GM19467 (cell line): ENCODE measurements at regions not wholly inside any gene's neighbourhood (a gene's known extent, or its start where the extent isn't known, plus 50 kb on each side); places are given as distances from the start of the nearest gene placed in this dataset.

ENCODE experiments used
- ATAC-seq: cut with Tn5 transposase; IDR thresholded peaks from one replicate; pipeline ENCODE4 v1.9.1; 2021; ENCODE audit warnings: mild to moderate bottlenecking, moderate library complexity; ENCODE audit not compliant: unreplicated experiment

DNA sequence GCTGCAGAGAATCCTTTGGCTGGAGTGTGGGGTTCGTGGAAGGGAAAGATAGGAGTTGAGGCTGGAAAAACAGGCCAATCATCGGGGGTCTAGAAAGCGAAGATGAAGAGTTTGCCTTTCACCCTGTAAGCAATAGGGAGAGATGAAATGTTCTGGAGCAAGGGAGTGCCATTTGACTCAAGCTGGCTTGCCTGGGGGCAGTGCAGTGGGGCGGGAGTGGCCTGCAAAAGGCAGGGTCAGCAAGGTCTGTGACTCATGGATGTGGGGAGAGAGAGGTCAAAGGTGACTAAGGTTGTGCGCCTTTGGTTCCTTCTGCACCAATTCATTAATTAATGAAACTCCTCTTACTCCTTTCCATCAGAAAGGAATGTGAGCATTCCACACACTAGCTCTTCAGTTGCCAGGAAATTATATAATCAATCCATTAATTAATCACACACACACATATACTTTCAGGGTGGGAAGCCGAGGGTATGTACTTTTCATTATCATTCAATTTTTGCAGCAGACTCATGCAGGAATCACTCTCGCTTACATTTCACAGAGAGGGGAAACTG, 227.6 kb downstream of the MYCN start:
- ATAC-seq, result no peak

DNA sequence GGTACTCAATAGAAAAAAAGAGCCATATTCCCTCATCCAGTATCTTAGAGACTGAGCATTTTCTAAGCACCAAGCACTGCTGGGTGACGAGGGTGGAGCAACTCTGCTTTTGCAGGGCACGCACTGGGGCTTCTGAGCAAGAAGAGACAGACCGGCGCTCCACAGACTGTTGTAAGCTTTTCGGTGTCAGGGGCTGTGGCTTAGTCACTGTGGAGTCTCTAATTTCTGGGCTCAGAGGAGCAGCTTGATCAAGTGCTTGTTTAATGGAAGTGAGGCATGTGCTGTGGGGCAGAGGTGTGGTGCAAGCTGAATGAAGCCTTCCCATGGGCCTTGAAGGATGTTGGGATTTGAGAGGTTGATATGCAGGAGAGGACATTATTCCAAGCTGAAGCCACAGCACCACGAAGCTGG, 227.1 kb downstream of the MYCN start:
- ATAC-seq, result no peak

DNA sequence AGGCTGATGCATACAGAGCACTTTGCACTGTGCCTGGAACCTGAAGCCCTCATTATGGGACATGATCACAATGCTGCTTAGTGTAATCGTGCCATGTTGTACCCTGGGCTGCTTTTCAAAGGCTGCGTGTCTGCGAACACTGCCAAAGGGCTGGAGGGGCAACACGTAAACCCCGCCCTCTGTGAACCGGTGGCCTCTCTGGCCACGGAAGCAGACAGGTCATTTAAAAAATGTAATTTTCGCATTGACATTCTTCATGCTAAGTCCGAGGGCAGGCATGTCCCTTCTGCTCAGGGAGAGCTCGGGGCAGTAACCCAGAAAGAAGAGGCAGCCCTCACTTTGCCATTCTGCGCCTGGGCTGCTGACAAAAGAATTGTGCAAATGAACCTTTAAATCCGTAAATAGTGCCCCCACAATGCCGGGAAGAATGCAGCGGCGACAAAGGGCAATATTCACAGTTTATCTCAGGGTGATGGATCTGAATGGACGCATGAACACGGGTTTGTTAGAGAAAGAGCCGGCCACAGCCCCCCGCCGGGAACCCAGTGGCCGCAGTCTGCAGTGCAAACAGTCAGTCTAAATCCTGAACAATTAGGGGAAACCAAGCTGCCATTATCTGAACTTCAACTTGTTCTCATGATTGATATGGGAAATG, 226.1 kb downstream of the MYCN start:
- ATAC-seq, result no peak

DNA sequence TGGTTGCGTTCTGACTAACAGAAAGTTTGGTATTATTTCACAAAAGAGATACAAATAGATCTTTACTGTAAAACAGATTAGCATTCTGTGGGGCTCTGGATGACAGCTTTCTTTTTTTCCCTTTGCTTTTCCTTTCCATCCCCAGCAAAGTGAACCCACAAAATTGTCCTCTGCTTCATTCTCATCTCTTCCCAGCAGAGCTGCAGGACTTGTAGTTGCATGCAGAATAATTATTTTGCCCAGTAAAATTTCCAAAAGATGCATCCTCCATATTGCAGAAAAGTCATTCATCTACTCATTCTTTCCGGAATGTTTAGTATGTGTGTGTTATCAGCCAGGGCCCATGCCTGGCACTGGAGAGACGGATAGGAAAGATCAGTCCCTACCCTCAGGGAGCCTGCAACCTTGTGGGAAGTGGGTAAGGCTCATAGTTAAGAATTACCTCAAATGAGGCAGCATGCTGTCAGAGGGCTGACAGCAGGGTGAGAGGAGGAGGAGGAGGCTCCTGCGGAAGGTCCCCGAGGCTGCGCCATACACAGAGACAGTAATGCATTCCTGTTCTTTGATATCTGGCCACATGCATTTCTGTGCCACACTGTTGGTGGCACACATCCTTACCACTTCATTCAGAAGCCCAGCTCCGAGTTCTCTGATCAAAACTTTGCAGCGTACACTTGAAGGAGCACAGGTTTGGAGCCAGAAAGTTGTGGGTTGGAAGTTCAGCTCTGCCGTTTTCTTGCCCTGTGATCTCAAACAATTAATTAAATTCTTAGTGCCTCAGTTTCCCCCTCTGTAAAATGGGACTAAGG, 225.4 kb downstream of the MYCN start:
- no peak for ATAC-seq

- ATAC-seq, result no peak
These were observed 222.2 kb downstream of the MYCN start for GRCh38 chr2:16162491-16163040.

- ATAC-seq, result no peak
These were observed 221.6 kb downstream of the MYCN start for GRCh38 chr2:16161768-16162490.

DNA sequence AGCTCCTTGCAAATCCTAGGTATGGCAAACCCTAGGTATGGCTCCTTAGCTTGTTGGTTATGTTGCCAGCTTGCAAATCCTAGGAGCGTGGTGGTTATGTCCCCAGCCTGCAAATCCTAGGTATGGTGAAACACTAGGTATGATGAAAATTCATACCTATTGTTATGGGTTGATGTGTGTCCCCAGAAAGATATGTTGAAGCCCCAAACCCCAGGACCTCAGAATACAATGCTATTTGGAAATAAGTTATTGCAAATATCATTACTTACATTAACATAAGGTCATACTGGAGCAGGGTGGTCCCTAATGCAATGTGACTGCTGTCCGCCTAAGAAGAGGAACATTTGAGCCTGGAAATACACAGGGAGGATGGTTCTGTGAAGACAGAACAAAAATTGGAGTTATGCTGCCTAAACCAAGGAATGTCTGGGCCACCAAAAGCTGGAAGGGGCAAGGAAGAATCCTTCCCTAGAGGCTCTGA, 220.8 kb downstream of the MYCN start:
- no peak for ATAC-seq

DNA sequence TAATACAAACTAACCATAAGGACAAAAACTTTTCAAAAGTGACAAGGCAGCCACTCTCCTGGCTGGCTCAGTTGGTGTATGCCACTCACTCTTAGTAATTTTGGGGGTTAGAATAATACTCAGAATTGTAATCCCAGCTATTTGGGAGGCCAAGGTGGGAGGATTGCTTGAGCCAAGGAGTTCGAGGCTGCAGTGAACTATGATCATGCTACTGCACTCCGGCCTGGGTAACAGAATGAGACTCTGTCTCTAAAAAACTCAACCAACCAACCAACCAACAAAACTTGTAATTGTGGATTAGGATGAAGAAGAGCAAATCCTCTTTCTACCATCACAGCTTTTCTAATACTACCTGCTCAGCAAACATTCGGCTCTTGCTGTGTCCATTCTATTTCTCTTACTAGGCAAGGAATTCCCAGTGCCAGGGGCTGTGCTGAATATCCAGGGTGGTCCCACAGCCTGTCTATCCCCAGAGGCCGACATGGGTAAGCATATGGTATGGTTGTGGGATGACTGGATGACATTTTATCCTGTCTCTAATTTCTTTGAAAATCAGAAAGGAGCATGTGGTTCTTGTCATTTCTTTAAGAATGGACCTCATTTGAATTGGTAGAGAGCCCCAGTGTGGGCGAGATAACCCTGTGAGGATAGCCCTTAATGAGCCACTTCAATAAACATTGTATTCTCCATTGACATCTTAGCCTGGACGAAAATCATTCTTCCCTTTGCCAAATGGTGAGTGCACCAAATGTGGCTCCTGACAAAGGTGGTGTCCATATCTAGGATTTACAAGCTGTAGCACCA, 220.1 kb downstream of the MYCN start:
- no peak for ATAC-seq

DNA sequence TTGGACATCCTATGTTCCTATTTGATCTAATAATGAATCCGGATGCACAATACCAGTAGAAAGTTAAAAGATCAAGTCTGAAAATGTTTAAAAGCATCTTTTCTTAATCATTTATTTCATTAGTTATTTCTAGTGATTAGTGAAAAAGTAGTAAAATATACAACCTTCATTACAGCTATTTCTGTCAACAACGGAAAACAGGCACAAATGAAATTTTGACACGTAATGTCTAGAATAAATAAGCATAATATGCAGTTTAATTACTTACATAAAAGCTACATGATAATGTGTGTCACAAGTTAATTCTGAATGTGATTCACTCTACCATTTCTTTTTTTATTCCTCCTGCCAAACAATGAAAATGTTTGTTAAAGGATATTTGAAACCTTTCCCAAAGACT, 216.1 kb downstream of the MYCN start:
- ATAC-seq, result no peak

GRCh38 chr2:16155766-16156165, 215.4 kb downstream of the MYCN start:
- no peak for ATAC-seq

DNA sequence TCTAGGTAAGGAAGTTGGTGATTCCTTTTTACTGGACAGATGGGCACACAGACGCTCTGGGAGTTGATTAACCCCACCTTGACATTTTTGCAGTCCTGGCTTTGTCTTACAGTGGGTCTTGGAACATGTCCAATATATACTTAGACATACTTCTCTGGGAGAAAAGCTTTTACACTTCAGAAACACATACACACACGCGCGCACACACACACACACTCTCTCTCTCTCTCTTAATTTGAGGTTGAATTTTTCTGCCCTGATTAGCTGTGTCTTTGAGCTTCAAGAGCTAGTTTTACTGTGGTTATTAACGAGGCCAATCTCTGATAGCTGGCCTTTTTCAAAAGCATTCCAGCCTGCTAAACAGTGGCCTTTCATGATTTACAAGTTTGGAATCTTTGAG, 215.0 kb downstream of the MYCN start:
- no peak for ATAC-seq

DNA sequence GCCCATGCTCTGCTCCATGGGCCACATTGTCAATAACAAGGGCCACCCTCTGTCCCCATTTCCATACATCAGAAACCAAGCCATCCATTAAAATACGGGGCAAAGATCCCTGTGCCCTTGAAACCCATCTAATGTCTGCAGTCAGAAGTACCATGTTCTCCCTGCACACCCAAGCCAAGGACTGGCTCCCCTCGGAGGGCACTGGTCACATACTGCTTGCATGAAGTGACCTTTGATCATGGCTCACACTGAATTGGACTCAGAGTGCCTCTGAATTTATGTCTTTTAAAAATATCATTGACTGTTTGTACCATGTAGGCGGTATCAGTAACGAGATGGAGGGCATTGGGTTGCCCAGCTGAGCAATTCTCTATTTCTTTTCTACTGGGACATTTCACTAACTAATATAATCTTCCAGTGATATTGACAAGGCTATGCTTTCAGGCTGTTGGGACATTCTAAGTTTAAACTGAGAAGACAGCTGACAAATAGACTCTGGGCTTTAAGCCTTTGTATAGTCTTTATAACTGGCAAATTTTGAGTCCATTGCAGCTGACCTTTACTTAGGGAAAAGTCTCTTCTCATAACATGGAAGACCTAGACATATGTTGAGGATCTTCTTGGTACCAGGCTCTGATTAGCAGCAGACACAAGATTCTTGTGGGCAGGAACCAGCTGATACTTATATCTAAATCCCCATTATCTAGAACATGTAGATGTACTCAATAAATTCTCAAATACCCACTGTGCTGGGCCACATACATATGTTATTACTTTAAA, 214.3 kb downstream of the MYCN start:
- no peak for ATAC-seq

- ATAC-seq, result no peak
These were observed 213.7 kb downstream of the MYCN start for GRCh38 chr2:16154061-16154460.

DNA sequence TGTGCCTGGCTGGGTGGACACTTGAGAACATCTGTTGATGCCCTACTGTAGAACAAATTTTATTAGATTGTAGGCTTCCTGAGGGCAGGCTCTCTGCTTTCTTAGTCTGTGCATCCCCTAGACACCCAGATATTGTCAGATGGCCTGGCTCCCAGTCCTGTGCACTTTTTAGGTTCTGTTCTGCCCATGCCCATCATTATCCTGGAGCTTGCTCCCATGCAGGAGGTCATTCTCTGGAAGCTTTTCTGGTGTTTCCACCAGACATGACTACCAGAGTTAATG, 213.3 kb downstream of the MYCN start:
- ATAC-seq, result no peak

DNA sequence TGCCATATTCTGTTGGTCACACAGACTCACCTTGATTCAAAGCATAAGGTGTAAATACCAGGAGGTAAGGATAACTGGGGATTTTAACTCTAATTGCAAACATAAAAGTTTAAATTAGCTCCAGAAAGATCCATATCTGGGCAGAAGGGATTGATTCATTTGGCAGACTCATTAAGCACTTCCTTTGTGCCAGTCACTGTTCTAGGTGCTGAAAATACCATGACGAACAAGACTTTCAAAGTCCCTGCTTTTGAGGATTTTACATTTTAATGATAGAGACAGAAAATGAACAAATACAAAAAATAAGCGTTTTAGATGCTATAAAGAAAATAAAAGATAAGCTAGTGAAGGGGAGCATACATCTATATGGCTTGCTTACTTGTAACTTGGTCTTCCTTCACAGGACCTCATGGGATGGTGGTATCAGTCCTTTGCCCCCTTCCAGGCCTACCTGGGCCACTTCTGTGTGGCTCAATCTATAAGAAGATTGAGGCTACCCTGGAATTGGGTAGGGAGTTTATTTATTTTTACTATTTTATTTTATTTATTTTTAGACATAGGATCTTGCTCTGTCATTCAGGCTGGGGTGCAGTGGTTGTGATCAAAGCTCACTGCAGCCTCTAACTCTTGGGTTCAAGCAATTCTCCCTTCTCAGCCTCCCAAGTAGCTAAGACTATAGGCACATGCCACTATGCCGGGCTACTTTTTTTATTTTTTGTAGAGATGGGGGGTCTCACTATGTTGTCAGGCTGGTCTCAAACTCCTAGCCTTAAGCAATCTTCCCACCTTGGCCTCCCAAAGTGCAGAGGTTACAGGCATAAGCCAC, 212.8 kb downstream of the MYCN start:
- no peak for ATAC-seq

- no peak for ATAC-seq
These were observed 211.9 kb downstream of the MYCN start for GRCh38 chr2:16152071-16152927.

DNA sequence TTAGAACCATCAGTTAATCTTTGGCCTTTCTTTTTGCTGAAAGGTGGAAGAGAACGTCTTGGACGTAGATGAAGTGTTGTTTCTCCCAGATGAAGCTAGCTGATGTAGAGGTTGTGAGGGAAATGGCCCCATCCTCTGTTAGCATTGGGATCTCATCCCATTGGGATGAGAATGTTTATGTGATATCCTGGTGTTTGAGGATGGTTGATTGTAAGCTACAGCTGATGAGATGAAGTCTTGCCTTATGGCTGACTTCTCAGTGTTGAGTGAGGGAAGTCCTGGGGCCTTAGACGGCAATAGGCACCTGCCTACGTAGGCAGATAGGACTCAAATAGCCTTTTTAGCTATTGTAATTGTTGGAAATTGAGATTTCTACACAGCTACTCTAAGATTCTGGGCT, 211.3 kb downstream of the MYCN start:
- ATAC-seq, result no peak

DNA sequence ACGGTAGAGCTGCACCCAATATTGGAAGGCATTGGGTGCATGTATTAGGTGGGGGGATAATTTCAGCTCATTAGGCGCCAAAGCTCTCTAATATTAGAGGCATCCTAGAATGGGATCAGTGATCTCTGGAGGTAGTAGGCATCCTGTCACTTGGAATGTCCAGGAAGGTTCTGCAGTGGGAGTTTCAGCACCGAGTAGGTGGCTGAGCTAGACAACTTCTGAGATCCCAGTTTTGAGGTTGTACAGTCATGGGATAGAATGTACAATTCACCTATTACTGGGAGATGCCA, 210.9 kb downstream of the MYCN start:
- ATAC-seq, result no peak
